Posterior cingulate gyrus (tissue), 11 donors: ENCODE measurements at regions not wholly inside any gene's neighbourhood (a gene's known extent, or its start where the extent isn't known, plus 50 kb on each side); places are given as distances from the start of the nearest gene placed in this dataset.

Source experiments
- DNase-seq, 10 donors: peaks; one replicate each; pipeline versions ENCODE4 v3.0.0 to v3.0.0-alpha.2; 2020 to 2021; ENCODE audit warnings: mixed read lengths in 3 of 10
- intact Hi-C: fragments of 100-400 bp; cut with DNase I; formaldehyde crosslinking; loops from one replicate; pipeline ENCODE4 v1.15.1; 2023

DNA sequence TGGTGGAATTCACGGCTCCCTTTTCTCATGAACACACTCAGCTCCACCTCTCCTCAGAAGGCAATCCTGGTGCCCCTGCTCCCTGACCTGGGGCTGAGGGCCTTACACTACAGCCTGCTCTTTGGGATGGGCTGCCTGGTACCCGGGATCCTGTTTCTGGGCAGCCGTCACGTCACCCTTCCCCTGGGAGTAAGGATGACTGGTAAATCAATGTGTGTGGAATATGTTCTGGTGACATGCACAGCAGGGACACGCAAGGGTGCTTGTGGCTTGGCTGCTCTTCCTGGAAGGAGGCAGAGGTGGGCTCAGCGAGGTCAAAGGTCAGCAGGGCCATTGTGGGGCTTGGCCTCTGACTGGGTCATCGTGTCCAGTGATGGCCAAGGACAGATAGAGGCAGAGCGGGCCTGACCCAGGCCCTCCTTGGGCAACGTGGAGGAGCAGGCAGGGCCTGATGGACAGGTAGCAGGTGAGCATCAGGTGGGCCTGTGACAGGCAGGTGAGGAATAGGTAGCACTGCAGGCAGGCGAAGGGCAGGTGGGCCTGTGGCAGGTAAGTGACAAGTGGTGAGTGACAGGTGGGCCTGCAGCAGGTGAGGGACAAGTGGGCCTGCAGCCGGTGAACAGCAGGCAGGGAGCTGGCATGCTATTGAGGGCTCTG is 399.4 kb upstream of the IRX4 start:
- DNase-seq, result no peak
- intact Hi-C loops, result no loop called here

DNA sequence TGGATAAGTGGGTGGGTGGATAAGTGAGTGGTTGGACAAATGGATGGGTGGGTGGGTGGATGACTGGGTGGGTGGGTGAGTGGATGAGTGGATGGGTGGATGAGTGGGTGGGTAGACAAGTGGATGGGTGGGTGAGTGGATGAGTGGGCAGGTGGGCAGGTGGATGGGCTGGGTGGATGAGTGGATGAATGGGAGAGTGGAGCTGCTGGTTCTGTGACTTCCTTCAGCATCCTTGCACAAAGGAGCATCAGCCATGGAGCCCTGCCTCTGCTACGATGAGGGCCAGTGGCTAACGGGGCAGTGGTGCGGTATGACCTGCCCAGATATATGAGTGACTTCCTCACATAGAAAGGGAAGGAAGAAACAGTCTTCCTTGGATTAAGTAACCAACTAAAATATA is 398.7 kb upstream of the IRX4 start:
- DNase-seq, result no peak
- intact Hi-C loops, result no loop called here

DNA sequence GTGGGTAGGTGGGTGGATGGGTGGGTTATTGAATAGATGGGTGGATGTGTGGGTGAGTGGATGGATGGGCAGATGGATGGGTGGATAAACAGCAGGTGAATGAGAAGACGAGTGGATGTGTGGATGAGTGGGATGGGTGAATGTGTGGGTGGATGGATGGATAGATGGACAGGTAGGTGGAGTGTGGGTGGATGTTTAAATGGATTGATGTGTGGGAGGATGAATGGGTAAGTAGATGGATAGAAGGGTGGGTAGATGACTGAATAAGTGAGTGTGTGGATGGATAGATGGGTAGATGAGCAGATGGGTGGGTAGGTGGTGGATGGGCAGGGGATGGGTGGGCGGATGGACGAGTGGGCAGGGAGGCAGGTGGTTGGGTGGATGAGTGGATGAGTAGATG is 397.6 kb upstream of the IRX4 start:
- intact Hi-C loops, result no loop called here
- DNase-seq, result no peak

GRCh38 chr5:2278825-2279456 is 396.2 kb upstream of the IRX4 start:
- intact Hi-C loops, result no loop called here
- peak in 1 of 10 donors; percentile 60 for DNase-seq

DNA sequence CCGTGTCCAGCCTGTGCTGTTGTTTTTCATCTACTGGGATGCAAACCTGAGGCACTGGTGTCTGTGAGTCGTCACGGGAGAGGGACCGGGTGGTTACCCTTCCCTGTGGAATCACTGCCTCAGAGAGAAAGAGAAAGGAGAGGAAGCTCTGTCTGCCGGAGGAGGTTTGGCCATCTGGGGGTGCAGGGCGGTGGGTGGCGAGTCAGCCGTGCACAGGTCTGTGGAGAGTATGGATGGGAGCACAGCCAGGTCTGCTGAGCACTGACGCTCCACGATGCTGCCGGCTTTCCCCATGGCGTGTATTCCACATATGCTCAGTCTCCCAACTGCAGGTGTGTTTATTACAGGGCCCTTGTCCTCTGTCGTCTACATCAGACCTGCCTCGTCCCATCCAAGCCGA is 395.2 kb upstream of the IRX4 start:
- DNase-seq, result peak in 1 of 10 donors; percentile 73
- intact Hi-C loops, result no loop called here

DNA sequence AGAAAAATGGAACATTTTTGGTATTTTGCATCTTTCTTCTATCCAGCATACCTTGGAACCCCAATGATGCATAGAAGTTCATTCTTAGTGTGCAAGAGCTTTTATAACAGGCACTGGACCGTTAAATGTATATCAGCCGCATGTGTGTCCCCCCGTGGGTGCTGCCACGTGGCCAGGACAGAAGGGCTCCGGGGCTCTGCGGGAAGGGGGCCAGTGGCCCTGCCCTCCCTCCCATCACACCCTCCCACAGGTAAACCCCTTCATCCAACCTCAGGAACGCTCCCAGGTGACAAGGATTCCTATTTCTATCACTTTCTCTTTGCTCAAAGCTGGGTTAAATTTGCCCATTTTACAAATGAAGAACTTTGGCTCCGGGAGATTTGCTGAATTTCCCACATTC is 393.4 kb upstream of the IRX4 start:
- intact Hi-C loops, result no loop called here
- DNase-seq, result peak in 1 of 10 donors; percentile 34

GRCh38 chr5:2272755-2273154 is 390.0 kb upstream of the IRX4 start:
- no peak for DNase-seq
- intact Hi-C loops, result no loop called here

DNA sequence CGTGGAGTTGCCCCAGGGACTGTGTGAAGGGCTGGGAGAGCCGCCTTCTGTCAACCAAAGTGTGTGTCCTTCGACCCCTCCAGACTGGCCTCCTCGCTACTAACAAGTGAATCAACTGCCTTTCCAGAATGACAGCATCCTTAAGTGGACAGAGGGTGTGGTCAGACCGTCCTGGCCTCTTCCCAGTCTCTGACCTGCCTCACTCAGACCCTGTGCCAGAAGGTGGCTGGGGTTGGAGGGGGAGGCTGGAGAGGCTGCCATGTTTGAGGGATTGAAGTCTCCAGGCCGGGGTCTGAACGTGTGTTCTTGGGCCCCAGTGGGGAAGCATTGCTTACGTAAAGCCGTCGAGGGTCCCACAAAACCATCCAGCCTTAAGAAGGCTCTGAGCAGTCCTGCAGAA is 389.3 kb upstream of the IRX4 start:
- intact Hi-C loops, result no loop called here
- DNase-seq, result peak in 1 of 10 donors; percentile 50

GRCh38 chr5:2271316-2271715 is 388.6 kb upstream of the IRX4 start:
- peak in 2 of 10 donors; percentile 22 to 80 for DNase-seq

DNA sequence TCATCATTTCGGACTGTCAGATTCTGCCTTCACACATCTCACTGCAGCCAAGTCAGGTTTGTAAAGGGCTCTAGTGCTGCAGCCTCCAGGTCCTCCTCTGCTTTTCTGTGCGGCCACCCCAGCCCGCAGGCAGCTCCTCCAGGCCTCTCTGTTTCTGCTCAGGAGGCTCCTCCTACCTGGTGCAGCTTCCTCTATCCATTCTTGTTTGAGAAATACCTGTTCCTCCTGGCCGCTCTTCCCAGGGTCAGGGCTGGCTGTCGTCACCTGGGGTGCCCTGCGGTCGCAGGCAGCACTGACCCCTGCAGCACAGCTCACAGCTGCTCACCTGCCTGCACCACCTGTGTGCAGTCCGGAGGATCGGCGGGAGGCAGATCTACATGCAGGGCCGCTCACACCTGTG is 387.7 kb upstream of the IRX4 start:
- DNase-seq, result peak in 1 of 10 donors; percentile 52
- intact Hi-C loops, result no loop called here

More at GRCh38 chr5:2271316-2271715, 388.6 kb upstream of the IRX4 start:
- intact Hi-C loops, result no loop called here

DNA sequence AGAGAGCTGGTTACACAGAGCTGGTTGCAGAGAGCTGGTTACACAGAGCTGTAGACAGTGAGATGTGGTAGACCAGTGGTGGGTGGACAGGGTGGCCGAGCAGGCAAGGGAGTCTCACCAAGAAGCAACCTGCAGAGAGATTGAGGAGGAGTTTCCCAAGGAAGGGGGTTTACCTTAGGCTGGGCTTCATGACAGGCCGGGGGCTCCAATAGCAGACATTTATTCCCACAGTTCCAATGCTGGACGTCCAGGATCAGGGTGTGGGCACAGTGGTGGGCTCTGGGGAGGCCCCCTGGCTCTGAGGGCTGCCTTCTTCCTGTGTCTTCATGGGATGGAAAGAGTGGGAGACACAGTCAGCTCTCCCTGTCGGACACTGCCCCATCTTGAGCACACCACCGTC is 386.9 kb upstream of the IRX4 start:
- intact Hi-C loops, result no loop called here
- peak in 1 of 10 donors; percentile 34 for DNase-seq

GRCh38 chr5:2267991-2268390 is 385.3 kb upstream of the IRX4 start:
- intact Hi-C loops, result no loop called here
- no peak for DNase-seq

DNA sequence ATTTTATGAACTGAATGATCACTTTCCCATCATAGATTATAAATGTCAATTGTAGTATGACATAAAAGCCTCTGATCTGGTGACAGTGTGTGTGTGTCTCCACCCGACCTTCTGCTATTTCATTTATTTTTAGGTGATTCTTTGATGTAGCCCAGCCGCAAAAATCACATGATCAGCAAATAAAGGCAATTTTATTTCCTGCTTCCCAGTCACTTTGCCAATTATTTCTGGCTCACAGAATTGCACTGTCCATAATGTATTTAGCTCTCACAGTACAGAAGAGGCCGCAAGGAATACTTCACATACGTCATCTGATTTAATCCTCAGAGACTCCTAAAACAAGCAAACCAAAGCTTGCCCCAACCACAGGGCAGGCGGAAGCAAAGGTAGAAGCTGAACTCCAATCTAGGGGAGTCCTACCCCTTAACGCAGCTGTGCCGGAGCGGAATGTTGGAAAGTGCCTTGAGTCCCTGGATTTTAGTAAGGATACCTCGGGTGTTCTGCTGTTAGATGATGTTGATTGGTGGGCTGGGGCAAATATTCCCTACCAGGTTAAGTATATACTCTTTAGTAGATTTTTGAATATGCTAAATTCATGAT is 384.0 kb upstream of the IRX4 start:
- intact Hi-C loops, result no loop called here
- no peak for DNase-seq

DNA sequence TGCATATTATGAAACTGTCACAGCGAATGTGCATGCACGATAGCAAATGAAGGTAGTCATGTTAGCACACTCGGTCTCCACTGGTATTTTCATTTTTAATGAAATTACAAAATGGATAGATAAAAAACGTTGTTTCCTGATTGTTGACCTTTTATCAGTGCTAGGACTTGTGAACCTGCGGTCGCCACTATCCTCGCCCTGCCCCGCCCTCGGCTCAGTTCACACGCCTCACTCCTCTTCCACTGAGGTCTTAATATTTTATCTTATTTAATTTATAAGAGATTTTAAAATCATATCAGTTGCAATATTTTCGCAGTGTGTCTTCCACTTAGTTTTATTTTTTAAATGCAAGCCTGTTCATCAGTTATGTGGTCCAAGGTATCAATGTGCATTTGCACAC is 382.6 kb upstream of the IRX4 start:
- DNase-seq, result no peak
- intact Hi-C loops, result no loop called here

DNA sequence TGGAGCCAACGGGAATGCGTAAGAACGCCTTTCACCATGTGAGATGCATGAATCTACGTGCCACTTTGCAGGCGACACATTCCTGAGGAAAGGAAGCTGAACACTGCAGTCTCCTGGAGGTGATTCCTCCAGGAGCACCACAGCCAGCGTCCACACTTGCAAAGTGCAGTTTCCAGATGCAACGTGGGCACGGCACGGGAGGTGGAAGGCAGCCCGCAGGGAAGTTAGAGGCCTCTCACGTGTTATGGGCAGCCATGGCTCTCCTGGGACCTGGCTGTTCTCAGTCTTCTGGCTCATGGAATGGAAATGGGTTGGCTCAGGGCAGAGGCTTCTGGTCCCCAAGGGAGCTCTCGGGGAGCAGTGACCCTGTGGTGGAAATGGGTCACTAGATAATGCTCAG is 381.0 kb upstream of the IRX4 start:
- no peak for DNase-seq
- intact Hi-C loops, result no loop called here

- intact Hi-C loops, result no loop called here
- no peak for DNase-seq
Measured at GRCh38 chr5:2262620-2263019, 379.9 kb upstream of the IRX4 start.

DNA sequence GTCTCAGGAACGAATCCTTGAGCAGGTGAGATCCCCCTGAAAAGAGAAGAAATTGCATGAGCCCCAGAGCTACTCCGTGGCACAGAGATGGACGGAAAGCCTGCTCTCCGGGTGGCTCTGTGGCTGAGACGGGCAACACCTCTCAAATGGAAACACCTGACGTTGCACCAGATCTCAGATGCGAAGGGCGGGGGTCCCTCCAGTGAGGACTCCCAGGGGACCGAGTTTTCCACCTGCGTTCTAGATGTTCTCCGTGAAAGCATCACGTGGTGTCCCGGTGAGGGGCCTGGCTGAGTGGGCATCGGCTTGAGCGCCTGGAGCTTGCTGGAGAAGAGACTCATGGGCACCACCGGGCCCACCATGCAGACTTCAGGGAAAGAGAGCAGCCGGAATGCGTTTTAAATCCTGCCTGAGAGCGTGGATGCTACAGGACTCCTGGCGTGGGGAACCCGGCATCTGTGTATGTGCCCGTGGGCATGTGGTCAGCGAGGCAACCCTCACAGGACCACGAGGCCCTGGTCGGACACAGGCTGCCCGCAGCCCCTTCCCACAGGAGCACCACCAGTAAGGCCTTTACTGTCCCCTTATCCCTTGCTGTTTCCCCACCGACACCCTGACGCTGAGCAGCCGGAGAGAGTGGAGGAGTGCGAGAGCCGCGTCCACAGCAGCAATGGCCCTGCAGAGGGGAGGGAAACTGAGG is 378.4 kb upstream of the IRX4 start:
- intact Hi-C loops, result no loop called here
- peak in 1 of 10 donors; percentile 40 for DNase-seq

DNA sequence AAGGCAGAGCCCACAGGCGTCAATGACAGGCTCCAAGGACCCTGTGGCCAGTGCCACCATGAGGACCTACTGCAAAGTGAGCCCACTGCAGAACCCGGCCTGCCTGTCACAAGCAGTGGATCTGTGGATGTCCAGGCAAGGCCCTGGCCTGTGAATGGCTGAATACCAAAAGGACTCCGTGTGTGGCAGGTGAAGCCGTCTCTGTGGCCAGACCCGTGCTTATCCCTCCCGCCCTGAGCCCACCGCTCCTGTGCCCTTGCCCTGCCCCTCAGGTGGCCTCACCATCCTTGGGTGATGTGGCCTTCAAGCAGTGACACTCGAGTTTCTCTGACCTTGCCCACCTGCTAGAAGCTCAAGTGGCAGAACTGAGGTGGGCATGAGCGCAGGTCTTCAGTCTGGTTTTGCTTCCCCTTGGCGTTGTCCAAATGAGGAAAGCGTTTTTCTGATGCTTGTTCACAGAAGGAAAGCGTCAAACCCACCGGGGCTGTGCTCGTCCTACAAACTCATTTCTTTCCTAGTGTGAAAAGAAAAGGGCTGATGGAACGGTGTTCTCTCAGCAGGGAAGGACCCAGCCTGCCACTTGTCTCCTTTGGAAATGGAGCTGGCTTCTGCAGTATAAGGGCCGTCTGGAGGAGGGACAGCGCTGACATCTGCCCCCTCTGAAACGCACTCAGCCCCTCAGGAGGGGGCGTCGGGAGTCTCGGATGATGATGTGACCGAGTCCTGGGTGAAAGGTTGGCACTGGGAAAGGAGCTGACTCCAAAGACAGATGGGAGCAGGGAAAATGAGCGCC is 377.7 kb upstream of the IRX4 start:
- intact Hi-C loops, result no loop called here
- no peak for DNase-seq

GRCh38 chr5:2259494-2260107 is 376.9 kb upstream of the IRX4 start:
- intact Hi-C loops, result no loop called here
- DNase-seq, result no peak

GRCh38 chr5:2258861-2259260 is 376.1 kb upstream of the IRX4 start:
- intact Hi-C loops, result no loop called here
- DNase-seq, result no peak
